Activated T-helper 17 cell treated with anti-CD3 and anti-CD28 coated beads, Interleukin-2, amount 50 U/mL, for 72 hours (primary cell): ENCODE measurements at regions not wholly inside any gene's neighbourhood (a gene's known extent, or its start where the extent isn't known, plus 50 kb on each side); places are given as distances from the start of the nearest gene placed in this dataset.

Source experiments
- ATAC-seq: fragments of 150-1000 bp; cut with Tn5 transposase; replicated peaks from 2 replicates; pipeline ENCODE4 v1.10.0; 2021; ENCODE audit warnings: mild to moderate bottlenecking, moderate library complexity
- H3K27ac Mint-ChIP-seq: one replicate; pipeline ENCODE4 v1.8.0; 2022; ENCODE audit warnings: mixed read lengths
- H3K27me3 Mint-ChIP-seq: one replicate; pipeline ENCODE4 v1.8.0; 2022; ENCODE audit warnings: mixed read lengths
- H3K36me3 Mint-ChIP-seq: one replicate; pipeline ENCODE4 v1.8.0; 2022; ENCODE audit warnings: low read depth, mild to moderate bottlenecking, mixed read lengths
- H3K4me1 Mint-ChIP-seq: one replicate; pipeline ENCODE4 v1.8.0; 2022; ENCODE audit warnings: mixed read lengths
- H3K4me3 Mint-ChIP-seq: one replicate; pipeline ENCODE4 v1.8.0; 2022; ENCODE audit warnings: mild to moderate bottlenecking, mixed read lengths
- H3K9me3 Mint-ChIP-seq: one replicate; pipeline ENCODE4 v1.8.0; 2022; ENCODE audit warnings: mixed read lengths

- H3K4me1 Mint-ChIP-seq: no peaks in the 10 kb centered on the region
- H3K27me3 Mint-ChIP-seq: no peaks in the 10 kb centered on the region
- H3K27ac Mint-ChIP-seq: no peak overlapping the region
- ATAC-seq: peak; percentile 43
- no peaks in the 10 kb centered on the region for H3K36me3 Mint-ChIP-seq
- H3K9me3 Mint-ChIP-seq: peaks cover 21% of the 10 kb centered on the region
- no peak overlapping the region for H3K4me3 Mint-ChIP-seq
Observed at GRCh38 chr16:64416216-64417005, 705.5 kb downstream of the CDH11 start.

- Mint-ChIP-seq H3K27me3 (no peaks in the 10 kb centered on the region), H3K4me1 (no peaks in the 10 kb centered on the region), H3K4me3 (no peak overlapping the region), H3K27ac (no peak overlapping the region), H3K36me3 (no peaks in the 10 kb centered on the region), H3K9me3 (peaks cover 11% of the 10 kb centered on the region)
- ATAC-seq: no peak
Observed at GRCh38 chr16:64412578-64413280, 709.1 kb downstream of the CDH11 start.

GRCh38 chr16:64410306-64410705 is 711.6 kb downstream of the CDH11 start:
- no peak overlapping the region for H3K27ac Mint-ChIP-seq
- H3K4me1 Mint-ChIP-seq: no peaks in the 10 kb centered on the region
- no peaks in the 10 kb centered on the region for H3K27me3 Mint-ChIP-seq
- peaks cover 16% of the 10 kb centered on the region for H3K9me3 Mint-ChIP-seq
- H3K4me3 Mint-ChIP-seq: no peak overlapping the region
- no peaks in the 10 kb centered on the region for H3K36me3 Mint-ChIP-seq
- ATAC-seq: no peak

GRCh38 chr16:64409783-64410210 is 712.1 kb downstream of the CDH11 start:
- H3K4me1 Mint-ChIP-seq: no peaks in the 10 kb centered on the region
- H3K27me3 Mint-ChIP-seq: no peaks in the 10 kb centered on the region
- H3K4me3 Mint-ChIP-seq: no peak overlapping the region
- H3K27ac Mint-ChIP-seq: no peak overlapping the region
- H3K9me3 Mint-ChIP-seq: peaks cover 16% of the 10 kb centered on the region
- no peak for ATAC-seq
- H3K36me3 Mint-ChIP-seq: no peaks in the 10 kb centered on the region

GRCh38 chr16:64408699-64409098 is 713.2 kb downstream of the CDH11 start:
- Mint-ChIP-seq H3K27me3 (no peaks in the 10 kb centered on the region), H3K27ac (no peak overlapping the region), H3K4me3 (no peak overlapping the region), H3K9me3 (peaks cover 12% of the 10 kb centered on the region), H3K4me1 (no peaks in the 10 kb centered on the region), H3K36me3 (no peaks in the 10 kb centered on the region)
- ATAC-seq: no peak

- peaks cover 9% of the 10 kb centered on the region for H3K9me3 Mint-ChIP-seq
- H3K27me3 Mint-ChIP-seq: no peaks in the 10 kb centered on the region
- ATAC-seq: no peak
- no peak overlapping the region for H3K27ac Mint-ChIP-seq
- H3K4me1 Mint-ChIP-seq: no peaks in the 10 kb centered on the region
- H3K36me3 Mint-ChIP-seq: no peaks in the 10 kb centered on the region
- no peak overlapping the region for H3K4me3 Mint-ChIP-seq
Observed at GRCh38 chr16:64406770-64407181, 715.1 kb downstream of the CDH11 start.

- Mint-ChIP-seq H3K4me1 (no peaks in the 10 kb centered on the region), H3K36me3 (no peaks in the 10 kb centered on the region), H3K9me3 (peaks cover 10% of the 10 kb centered on the region), H3K4me3 (no peak overlapping the region), H3K27me3 (no peaks in the 10 kb centered on the region), H3K27ac (no peak overlapping the region)
- ATAC-seq: no peak
Observed at GRCh38 chr16:64403352-64403751, 718.5 kb downstream of the CDH11 start.

- Mint-ChIP-seq H3K36me3 (no peaks in the 10 kb centered on the region), H3K27me3 (no peaks in the 10 kb centered on the region), H3K4me3 (no peak overlapping the region), H3K4me1 (no peaks in the 10 kb centered on the region), H3K9me3 (peaks cover 13% of the 10 kb centered on the region), H3K27ac (no peak overlapping the region)
- no peak for ATAC-seq
Observed at GRCh38 chr16:64398793-64399192, 723.1 kb downstream of the CDH11 start.

GRCh38 chr16:64397945-64398508 is 723.8 kb downstream of the CDH11 start:
- no peak for ATAC-seq
- no peaks in the 10 kb centered on the region for H3K27me3 Mint-ChIP-seq
- H3K9me3 Mint-ChIP-seq: peaks cover 13% of the 10 kb centered on the region
- H3K27ac Mint-ChIP-seq: no peak overlapping the region
- no peaks in the 10 kb centered on the region for H3K4me1 Mint-ChIP-seq
- no peak overlapping the region for H3K4me3 Mint-ChIP-seq
- no peaks in the 10 kb centered on the region for H3K36me3 Mint-ChIP-seq

- H3K36me3 Mint-ChIP-seq: no peaks in the 10 kb centered on the region
- H3K27me3 Mint-ChIP-seq: no peaks in the 10 kb centered on the region
Observed at GRCh38 chr16:64397042-64397441, 724.8 kb downstream of the CDH11 start.

GRCh38 chr16:64394061-64394460 is 727.8 kb downstream of the CDH11 start:
- peaks cover 13% of the 10 kb centered on the region for H3K9me3 Mint-ChIP-seq
- H3K4me3 Mint-ChIP-seq: no peak overlapping the region
- no peaks in the 10 kb centered on the region for H3K36me3 Mint-ChIP-seq
- H3K27ac Mint-ChIP-seq: no peak overlapping the region
- no peak for ATAC-seq
- H3K27me3 Mint-ChIP-seq: no peaks in the 10 kb centered on the region
- no peaks in the 10 kb centered on the region for H3K4me1 Mint-ChIP-seq

More at GRCh38 chr16:64397042-64397441, 724.8 kb downstream of the CDH11 start:
- Mint-ChIP-seq H3K4me1 (no peaks in the 10 kb centered on the region), H3K4me3 (no peak overlapping the region), H3K27ac (no peak overlapping the region), H3K9me3 (peaks cover 13% of the 10 kb centered on the region)
- ATAC-seq: no peak

- ATAC-seq: no peak
- H3K36me3 Mint-ChIP-seq: no peaks in the 10 kb centered on the region
- H3K27ac Mint-ChIP-seq: no peak overlapping the region
- H3K9me3 Mint-ChIP-seq: peaks cover 15% of the 10 kb centered on the region
- H3K4me1 Mint-ChIP-seq: no peaks in the 10 kb centered on the region
- no peak overlapping the region for H3K4me3 Mint-ChIP-seq
- H3K27me3 Mint-ChIP-seq: no peaks in the 10 kb centered on the region
Observed at GRCh38 chr16:64392456-64392855, 729.4 kb downstream of the CDH11 start.

GRCh38 chr16:64391063-64391600 is 730.7 kb downstream of the CDH11 start:
- H3K27ac Mint-ChIP-seq: no peak overlapping the region
- ATAC-seq: no peak

GRCh38 chr16:64390102-64390501 is 731.8 kb downstream of the CDH11 start:
- Mint-ChIP-seq H3K4me3 (no peak overlapping the region), H3K36me3 (no peaks in the 10 kb centered on the region), H3K4me1 (no peaks in the 10 kb centered on the region), H3K27me3 (no peaks in the 10 kb centered on the region), H3K27ac (no peak overlapping the region), H3K9me3 (peaks cover 8% of the 10 kb centered on the region)
- no peak for ATAC-seq

More at GRCh38 chr16:64391063-64391600, 730.7 kb downstream of the CDH11 start:
- no peaks in the 10 kb centered on the region for H3K4me1 Mint-ChIP-seq
- H3K27me3 Mint-ChIP-seq: no peaks in the 10 kb centered on the region
- H3K9me3 Mint-ChIP-seq: peaks cover 5% of the 10 kb centered on the region
- H3K4me3 Mint-ChIP-seq: no peak overlapping the region
- no peaks in the 10 kb centered on the region for H3K36me3 Mint-ChIP-seq

- no peaks in the 10 kb centered on the region for H3K36me3 Mint-ChIP-seq
- no peaks in the 10 kb centered on the region for H3K4me1 Mint-ChIP-seq
- no peak overlapping the region for H3K4me3 Mint-ChIP-seq
- peaks cover 12% of the 10 kb centered on the region for H3K9me3 Mint-ChIP-seq
- no peak overlapping the region for H3K27ac Mint-ChIP-seq
- H3K27me3 Mint-ChIP-seq: no peaks in the 10 kb centered on the region
- ATAC-seq: no peak
Observed at GRCh38 chr16:64384636-64385035, 737.2 kb downstream of the CDH11 start.
